ENCODE measurements at regions not wholly inside any gene's neighbourhood (a gene's known extent, or its start where the extent isn't known, plus 50 kb on each side); places are given as distances from the start of the nearest gene placed in this dataset.
"Not testable (repeated sequence)": the region's sequence is repeated elsewhere in the genome, so short reads cannot be mapped to it uniquely, and the experiment has no call there.

- not testable (repeated sequence) for DNase-seq
Observed at GRCh38 chr4:97437998-97438705, 705.1 kb downstream of the STPG2 start.

- DNase-seq, result no peak
Observed at GRCh38 chr4:97453186-97453585, 690.1 kb downstream of the STPG2 start.

- DNase-seq, result peak in 1 of 2 experiments; percentile 61
Observed at GRCh38 chr4:97457253-97457652, 686.0 kb downstream of the STPG2 start.

- DNase-seq, result no peak
Observed at GRCh38 chr4:97468272-97468671, 675.0 kb downstream of the STPG2 start.

- no peak for DNase-seq
Observed at GRCh38 chr4:97475621-97476020, 667.7 kb downstream of the STPG2 start.

GRCh38 chr4:97477974-97478373 lies 665.3 kb downstream of the STPG2 start:
- no peak for DNase-seq

DNA sequence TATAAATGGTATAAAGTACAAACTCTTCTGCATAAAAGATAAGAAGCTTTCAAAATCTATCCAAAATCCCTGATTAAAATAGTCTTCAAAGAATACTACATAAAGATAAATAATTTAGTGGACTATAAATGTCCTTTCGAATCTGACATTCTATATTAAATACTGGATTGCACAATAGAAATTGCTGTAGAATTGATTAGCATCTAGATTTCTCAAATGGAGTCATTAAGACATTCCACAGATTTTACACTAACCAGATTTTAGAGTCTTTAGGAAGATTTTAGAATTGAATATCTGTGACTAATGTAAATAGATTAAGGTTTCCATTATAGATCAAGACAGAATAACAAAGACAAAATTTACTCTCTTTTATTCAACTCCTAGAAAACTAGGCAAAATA lies 663.9 kb downstream of the STPG2 start:
- DNase-seq, result no peak

GRCh38 chr4:97491856-97492255 lies 651.4 kb downstream of the STPG2 start:
- no peak for DNase-seq

- no peak for DNase-seq
Observed at GRCh38 chr4:97493815-97494518, 649.3 kb downstream of the STPG2 start.

GRCh38 chr4:97496298-97496873 lies 646.9 kb downstream of the STPG2 start:
- DNase-seq, result peak; percentile 19 to 27

DNA sequence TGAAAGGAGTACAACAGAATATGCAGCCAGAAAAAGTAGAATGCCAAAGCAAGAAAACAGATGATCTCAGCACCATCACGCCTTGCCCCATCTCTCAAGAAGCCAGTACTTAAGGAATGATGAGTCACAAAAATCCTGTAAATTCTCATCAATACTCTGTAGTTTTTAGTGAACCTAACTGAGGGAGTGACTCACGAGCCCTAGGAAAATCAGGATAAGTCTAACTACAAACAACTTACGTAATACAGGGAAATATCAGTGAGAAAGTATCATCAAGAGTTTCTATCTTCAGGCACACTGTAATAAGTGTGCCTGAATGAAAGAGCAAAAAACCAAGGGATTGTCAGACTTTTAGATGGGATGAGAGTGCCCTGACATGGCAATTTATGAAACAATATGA lies 644.4 kb downstream of the STPG2 start:
- no peak for DNase-seq

DNA sequence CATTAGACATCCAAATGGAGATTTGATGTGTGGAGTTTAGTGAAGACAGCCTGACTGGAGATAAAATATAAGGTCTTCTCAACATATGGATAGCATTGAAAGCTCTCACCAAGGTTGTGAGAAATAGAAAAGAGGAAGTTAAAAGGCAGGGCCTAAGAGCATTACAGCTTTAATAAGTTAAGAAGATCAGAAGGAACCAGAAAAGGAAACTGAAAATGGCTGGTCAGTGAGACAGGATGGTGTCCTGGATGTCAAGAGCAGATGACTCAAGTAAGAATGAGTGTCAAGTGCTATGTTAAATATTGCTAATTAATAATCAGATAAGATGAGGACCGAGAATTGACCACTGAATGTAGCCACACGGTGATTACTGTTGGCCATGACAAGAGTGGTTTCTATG lies 642.9 kb downstream of the STPG2 start:
- no peak for DNase-seq

DNA sequence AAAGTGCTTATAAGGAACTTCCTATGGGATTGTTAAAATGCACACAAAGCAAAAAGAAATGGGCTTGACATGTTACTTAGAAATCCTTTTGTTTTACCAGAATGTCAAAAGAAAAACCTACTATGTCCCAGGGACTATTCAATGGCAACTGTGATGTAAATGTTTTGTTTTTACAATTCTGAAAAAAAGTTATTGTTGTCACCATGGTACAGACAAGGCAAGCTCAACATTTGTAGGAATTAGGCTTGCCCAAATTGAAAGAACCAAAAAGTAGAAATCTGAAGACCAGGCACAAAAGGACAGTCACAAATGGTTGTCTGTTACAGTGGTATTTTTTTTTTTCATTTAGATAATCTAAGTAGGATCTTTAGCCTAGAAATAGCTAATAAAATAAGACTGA lies 638.6 kb downstream of the STPG2 start:
- DNase-seq, result no peak

DNA sequence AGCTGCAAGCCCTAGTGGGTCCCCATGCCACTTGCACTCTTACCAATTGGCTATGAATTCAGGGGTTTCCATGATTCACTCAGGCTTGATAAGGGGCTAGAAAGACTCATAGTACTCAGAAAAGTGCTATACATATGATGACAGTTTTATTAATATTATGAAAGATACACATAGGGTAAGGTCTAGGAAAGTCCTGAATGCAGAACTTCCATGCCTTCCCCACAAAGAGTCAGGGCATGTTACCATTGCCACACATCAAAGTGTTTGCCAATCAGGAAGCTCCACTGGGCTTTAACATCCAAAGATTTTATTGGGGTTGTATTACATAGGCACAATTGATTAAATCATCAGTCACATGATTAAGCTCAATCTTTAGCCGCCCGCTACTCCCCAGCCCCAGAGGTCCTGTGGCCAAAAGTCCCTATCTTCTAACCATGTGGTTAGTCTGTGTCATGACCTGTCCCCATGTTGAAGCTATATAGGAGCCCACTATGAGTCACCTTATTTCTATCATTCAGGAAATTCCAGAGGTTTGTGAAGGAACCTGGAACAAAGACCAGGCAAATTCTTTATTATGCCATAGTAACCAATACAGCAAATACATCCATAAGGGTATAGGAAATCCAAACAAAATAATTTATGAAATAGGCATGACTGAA lies 635.6 kb downstream of the STPG2 start:
- DNase-seq, result no peak

Measured in NCI-H2081 (cell line).